Endothelial cell of umbilical vein (primary cell): ENCODE measurements at regions not wholly inside any gene's neighbourhood (a gene's known extent, or its start where the extent isn't known, plus 50 kb on each side); places are given as distances from the start of the nearest gene placed in this dataset.

Experiments
- BruUV-seq: library from RNA; stranded (reverse); fragments of 400-500 nt; replicated peaks from 2 replicates; lab custom pipeline; 2021; lab: Mats Ljungman, UMichigan
- CTCF ChIA-PET: fragments of 300-600, 350-600 bp; sonication (Branson Sonifier 250); formaldehyde crosslinking; loops from one replicate; lab custom pipeline; 2021; ENCODE audit warnings: antibody characterized with exemption, inconsistent platforms; lab: Charles Lee
- POLR2A ChIA-PET: fragments of 300-600, 350-600 bp; sonication (Branson Sonifier 250); formaldehyde crosslinking; loops from one replicate; lab custom pipeline; 2021; ENCODE audit warnings: antibody characterized with exemption, inconsistent platforms; lab: Charles Lee
- DNase-seq: peaks from one replicate; pipeline ENCODE4 v3.0.0-alpha.2; 2011; ENCODE audit warnings: low read depth, low spot score
- FAIRE-seq: peaks from 2 replicates; lab custom pipeline; 2011; peaks lifted over from hg19 to GRCh38; lab: Jason Lieb, UNC
- H2AFZ ChIP-seq: 2 replicates; pipeline ENCODE4 v1.6.0; 2012; ENCODE audit warnings: low read depth, low read length, control low read depth, inconsistent platforms
- H3K27ac ChIP-seq: 2 replicates; pipeline ENCODE4 v1.5.1; 2011; ENCODE audit warnings: low read depth, mild to moderate bottlenecking, control low read depth, low read length, moderate library complexity; ENCODE audit not compliant: insufficient read depth
- H3K27me3 ChIP-seq, 2 experiments: 2 replicates each; pipeline versions ENCODE4 v1.6.0 to v1.6.1; 2011; ENCODE audit warnings: low read length in 2 of 2, mixed read lengths in 1 of 2; ENCODE audit not compliant: control insufficient read depth in 2 of 2, insufficient read depth in 2 of 2
- H3K36me3 ChIP-seq, 2 experiments: 2 replicates in 1 of 2; 3 replicates in 1 of 2; pipeline ENCODE4 v1.5.1; 2011; ENCODE audit warnings: low read length in 2 of 2, mild to moderate bottlenecking in 1 of 2, moderate library complexity in 1 of 2; ENCODE audit not compliant: control insufficient read depth in 2 of 2, insufficient read depth in 2 of 2; ENCODE audit errors: extremely low read depth in 1 of 2
- H3K4me1 ChIP-seq: 3 replicates; pipeline ENCODE4 v1.5.1; 2011; ENCODE audit warnings: mild to moderate bottlenecking, low read length; ENCODE audit not compliant: control insufficient read depth, insufficient read depth; ENCODE audit errors: extremely low read depth
- H3K4me2 ChIP-seq: 2 replicates; pipeline ENCODE4 v1.6.1; 2011; ENCODE audit warnings: low read length, control low read depth, mixed read lengths; ENCODE audit not compliant: insufficient read depth
- H3K4me3 ChIP-seq, 3 experiments: fragments of 200-600 bp in 1 of 3; sonication (generic), shearing (Covaris generic) in 1 of 3; replicated peaks in 1 of 3; 2 replicates each; pipeline ENCODE4 v1.5.1; 2011 to 2016; ENCODE audit warnings: control low read depth in 3 of 3, low read length in 3 of 3, mild to moderate bottlenecking in 2 of 3, inconsistent platforms in 1 of 3, low read depth in 1 of 3, moderate library complexity in 1 of 3; ENCODE audit not compliant: insufficient read depth in 1 of 3
- H3K79me2 ChIP-seq: 2 replicates; pipeline ENCODE4 v1.6.0; 2012; ENCODE audit warnings: low read length, inconsistent platforms; ENCODE audit not compliant: control insufficient read depth, insufficient read depth
- H3K9ac ChIP-seq: replicated peaks from 2 replicates; pipeline ENCODE3; 2011; ENCODE audit warnings: low read length, control low read depth; ENCODE audit not compliant: insufficient read depth; ENCODE audit errors: extremely low read depth
- H3K9me1 ChIP-seq: replicated peaks from 3 replicates; pipeline ENCODE4 v1.6.0; 2011; ENCODE audit warnings: mild to moderate bottlenecking, low read length; ENCODE audit not compliant: control insufficient read depth, insufficient read depth; ENCODE audit errors: extremely low read depth
- H3K9me3 ChIP-seq: replicated peaks from 2 replicates; pipeline ENCODE4 v1.5.1; 2012; ENCODE audit warnings: low read length, inconsistent platforms; ENCODE audit not compliant: control insufficient read depth, insufficient read depth
- H4K20me1 ChIP-seq: replicated peaks from 2 replicates; pipeline ENCODE3; 2011; ENCODE audit warnings: mild to moderate bottlenecking, low read length; ENCODE audit not compliant: control insufficient read depth, insufficient read depth; ENCODE audit errors: extremely low read depth
- CTCF ChIP-seq, 2 donors: IDR thresholded peaks; 1 replicate in 1 of 2; 2 replicates in 1 of 2; pipeline ENCODE4 v1.5.1; 2011; ENCODE audit warnings: low read length in 2 of 2, mild to moderate bottlenecking in 2 of 2, moderate library complexity in 2 of 2, control low read depth in 1 of 2, inconsistent platforms in 1 of 2, low read depth in 1 of 2; ENCODE audit not compliant: insufficient read depth in 1 of 2; ENCODE audit errors: extremely low read depth in 1 of 2
- EZH2 ChIP-seq: IDR thresholded peaks from 2 replicates; pipeline ENCODE4 v1.6.1; 2012; ENCODE audit warnings: borderline replicate concordance, low read depth, mild to moderate bottlenecking, moderate library complexity, low read length, inconsistent platforms; ENCODE audit not compliant: severe bottlenecking
- FOS ChIP-seq: IDR thresholded peaks from 2 replicates; pipeline ENCODE4 v1.6.1; 2011; ENCODE audit warnings: mild to moderate bottlenecking, low read length, moderate library complexity, borderline replicate concordance; ENCODE audit not compliant: insufficient read depth
- GATA2 ChIP-seq: IDR thresholded peaks from 2 replicates; pipeline ENCODE4 v1.7.0; 2011; ENCODE audit warnings: low read depth, mild to moderate bottlenecking, moderate library complexity, mixed read lengths, low read length; ENCODE audit not compliant: insufficient read length, insufficient read depth
- JUN ChIP-seq: IDR thresholded peaks from 2 replicates; pipeline ENCODE4 v1.6.1; 2011; ENCODE audit warnings: borderline replicate concordance, low read depth; ENCODE audit not compliant: insufficient read length, insufficient read depth
- MAX ChIP-seq: IDR thresholded peaks from 2 replicates; pipeline ENCODE4 v1.6.1; 2011; ENCODE audit not compliant: insufficient read depth, insufficient read length
- MYC ChIP-seq: IDR thresholded peaks from one replicate; pipeline ENCODE4 v1.6.1; 2011; ENCODE audit warnings: mild to moderate bottlenecking, low read depth, low read length
- POLR2A ChIP-seq: IDR thresholded peaks from 2 replicates; pipeline ENCODE4 v1.6.1; 2012; ENCODE audit warnings: low read depth, mild to moderate bottlenecking, control low read depth, low read length
- POLR2AphosphoS5 ChIP-seq: IDR thresholded peaks from 2 replicates; pipeline ENCODE4 v1.6.1; 2012; ENCODE audit warnings: low read depth, mild to moderate bottlenecking, control low read depth, low read length, moderate library complexity; ENCODE audit not compliant: insufficient read depth
- dilution Hi-C: fragments of 300-500 bp; cut with MboI; formaldehyde crosslinking; loops from one replicate; pipeline ENCODE4 v1.15.0; 2019; ENCODE audit warnings: low sequenced_read_pairs; ENCODE audit not compliant: extremely low pct_ligation_motif_present
- intact Hi-C: fragments of 100-400 bp; cut with micrococcal nuclease; formaldehyde crosslinking; loops from one replicate; pipeline ENCODE4 v1.10.0; 2022

- Histone ChIP-seq H3K4me1 (no peaks in the 10 kb centered on the region), H3K27me3 (no peaks in the 10 kb centered on the region), H3K9me3 (no peaks in the 10 kb centered on the region), H3K79me2 (no peaks in the 10 kb centered on the region), H3K4me2 (no peak overlapping the region), H3K36me3 (no peaks in the 10 kb centered on the region), H3K4me3 (no peak overlapping the region), H3K9me1 (no peaks in the 10 kb centered on the region), H3K9ac (no peak overlapping the region), H3K27ac (no peak overlapping the region), H2AFZ (no peak overlapping the region), H4K20me1 (no peaks in the 10 kb centered on the region)
- FAIRE-seq (no peak), DNase-seq (no peak)
- no TSS peak for BruUV-seq
- ChIA-PET CTCF (interaction anchor here (2.2 kb wide), 1 partner anchor 14 kb away, joined by 9 read pairs; no protein-coding TSS in a partner anchor), POLR2A (no interaction called here)
- dilution Hi-C loops (no loop called here), intact Hi-C loops (no loop called here)
- TF ChIP-seq GATA2, result no peak
- TF ChIP-seq POLR2AphosphoS5, result no peak
- no peak for TF ChIP-seq POLR2A
- no peak for TF ChIP-seq JUN
- no peak for TF ChIP-seq FOS
- no peak for TF ChIP-seq CTCF (IDR thresholded peaks at IDR 0.05; ENCODE audit: extremely low read depth in 1 of 2, insufficient read depth in 1 of 2, low read depth in 1 of 2, low read length in 2 of 2)
- no peak for TF ChIP-seq MAX
- TF ChIP-seq EZH2, result no peak
- TF ChIP-seq MYC, result no peak
Observed at GRCh38 chr3:148149556-148149955, 548.1 kb upstream of the AGTR1 start.
